ENCODE measurements at regions not wholly inside any gene's neighbourhood (a gene's known extent, or its start where the extent isn't known, plus 50 kb on each side); places are given as distances from the start of the nearest gene placed in this dataset.

DNA sequence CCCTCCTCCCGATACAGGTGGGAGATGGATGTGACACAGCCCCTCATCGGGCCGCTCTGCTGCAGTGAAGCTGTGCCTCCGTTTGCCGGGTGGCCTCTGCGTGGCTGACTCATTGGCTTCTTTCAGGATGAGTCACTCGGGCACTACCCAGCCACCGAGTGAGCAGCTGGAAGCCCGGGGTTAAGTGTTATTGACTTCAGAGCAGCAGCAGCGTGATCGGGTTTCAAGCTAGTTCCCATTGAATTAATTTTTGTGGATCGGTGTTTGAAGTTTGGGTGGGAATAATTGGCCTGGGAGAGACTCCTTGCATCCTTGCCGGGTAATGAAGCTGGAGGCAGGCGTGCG, 266.4 kb upstream of the IRX4 start:
- no peak overlapping the region for H3K4me3 ChIP-seq (replicated peaks; ENCODE audit: low read depth, low read length)
- TF ChIP-seq, protein P1, sequence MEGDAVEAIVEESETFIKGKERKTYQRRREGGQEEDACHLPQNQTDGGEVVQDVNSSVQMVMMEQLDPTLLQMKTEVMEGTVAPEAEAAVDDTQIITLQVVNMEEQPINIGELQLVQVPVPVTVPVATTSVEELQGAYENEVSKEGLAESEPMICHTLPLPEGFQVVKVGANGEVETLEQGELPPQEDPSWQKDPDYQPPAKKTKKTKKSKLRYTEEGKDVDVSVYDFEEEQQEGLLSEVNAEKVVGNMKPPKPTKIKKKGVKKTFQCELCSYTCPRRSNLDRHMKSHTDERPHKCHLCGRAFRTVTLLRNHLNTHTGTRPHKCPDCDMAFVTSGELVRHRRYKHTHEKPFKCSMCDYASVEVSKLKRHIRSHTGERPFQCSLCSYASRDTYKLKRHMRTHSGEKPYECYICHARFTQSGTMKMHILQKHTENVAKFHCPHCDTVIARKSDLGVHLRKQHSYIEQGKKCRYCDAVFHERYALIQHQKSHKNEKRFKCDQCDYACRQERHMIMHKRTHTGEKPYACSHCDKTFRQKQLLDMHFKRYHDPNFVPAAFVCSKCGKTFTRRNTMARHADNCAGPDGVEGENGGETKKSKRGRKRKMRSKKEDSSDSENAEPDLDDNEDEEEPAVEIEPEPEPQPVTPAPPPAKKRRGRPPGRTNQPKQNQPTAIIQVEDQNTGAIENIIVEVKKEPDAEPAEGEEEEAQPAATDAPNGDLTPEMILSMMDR (IDR thresholded peaks at IDR 0.05; ENCODE audit: low read depth, low read length, missing control alignments): no peak
- DNase-seq (ENCODE audit: extremely low read depth, low read depth): no peak

DNA sequence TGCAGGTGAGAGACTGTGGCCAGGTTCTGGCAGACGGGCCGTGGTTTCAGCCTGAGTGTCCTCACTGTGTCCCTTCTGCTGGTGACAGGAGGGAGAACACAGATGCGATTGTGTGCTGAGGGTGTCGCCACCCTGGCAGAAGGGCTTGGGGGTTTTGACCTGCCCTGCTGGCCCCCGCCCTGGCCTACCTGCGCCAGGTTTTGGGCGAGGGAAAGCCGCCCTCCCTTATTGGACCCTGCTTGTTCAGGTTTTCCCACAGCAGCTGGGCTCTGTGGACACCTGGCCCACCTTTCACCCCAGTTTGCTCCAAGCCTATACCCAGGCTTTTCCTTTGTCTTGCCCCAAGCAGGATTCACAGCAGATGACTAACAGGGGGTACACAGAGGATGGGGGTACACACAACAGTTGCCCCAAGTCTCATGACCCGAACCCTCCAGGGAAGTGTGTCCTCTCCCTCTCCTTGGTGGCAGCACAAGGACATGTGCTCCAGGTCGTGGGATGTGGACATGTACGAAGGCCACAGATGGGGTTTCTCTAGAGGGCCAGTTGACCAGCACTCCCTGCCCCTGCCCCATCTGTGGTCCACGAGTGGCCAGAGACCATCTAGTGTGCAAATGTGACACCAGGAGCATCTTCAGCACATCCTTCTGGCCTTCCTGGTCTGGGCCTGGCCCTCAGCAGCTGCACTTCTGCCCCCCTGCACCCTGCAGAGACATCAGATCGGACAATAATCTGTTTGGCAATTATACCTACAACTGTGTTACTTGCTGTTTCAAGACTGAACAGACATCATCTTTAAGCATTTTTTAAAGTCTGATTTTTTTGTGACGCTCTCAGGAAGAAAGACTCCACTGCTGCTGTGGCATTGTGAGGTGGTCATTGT, 265.8 kb upstream of the IRX4 start:
- no peak for DNase-seq (ENCODE audit: extremely low read depth, low read depth)
- no peak overlapping the region for H3K4me3 ChIP-seq (replicated peaks; ENCODE audit: low read depth, low read length)
- TF ChIP-seq, protein P1 (IDR thresholded peaks at IDR 0.05; ENCODE audit: low read depth, low read length, missing control alignments): no peak

DNA sequence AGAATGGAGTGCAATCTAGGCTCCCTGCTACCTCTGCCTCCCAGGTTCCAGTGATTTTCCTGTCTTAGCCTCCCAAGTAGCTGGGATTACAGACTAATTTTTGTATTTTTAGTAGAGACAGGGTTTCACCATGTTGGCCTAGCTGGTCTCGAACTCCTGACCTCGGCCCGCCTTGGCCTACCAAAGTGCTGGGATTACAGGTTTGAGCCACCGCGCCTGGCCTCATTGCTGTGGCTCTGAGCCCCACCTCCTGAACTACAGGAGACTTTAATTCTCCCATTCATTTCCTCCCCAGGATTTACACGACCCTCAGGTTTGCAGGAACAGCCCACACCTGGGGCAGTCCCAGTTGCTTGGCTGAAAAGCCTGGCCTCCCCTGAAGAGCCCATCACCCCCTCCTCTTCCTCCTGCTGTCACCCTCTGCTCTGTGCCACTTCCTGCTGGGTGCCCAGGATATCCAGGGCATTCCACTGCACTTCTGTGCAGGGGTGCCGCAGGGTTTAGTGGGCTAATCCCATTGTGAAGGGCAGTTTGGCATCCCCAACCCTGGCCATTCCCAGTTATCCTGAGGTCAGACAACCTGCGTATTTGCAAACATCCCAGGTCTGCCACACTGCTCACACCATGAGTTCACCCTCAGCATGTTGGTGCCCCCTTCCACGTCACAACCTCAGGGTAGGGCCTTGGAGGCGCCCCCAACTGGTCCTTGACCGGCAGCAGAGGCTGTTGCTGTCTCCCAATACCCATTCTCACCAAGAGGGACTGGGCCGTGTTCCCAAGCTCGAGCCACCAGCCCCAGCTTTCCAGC, 265.0 kb upstream of the IRX4 start:
- H3K4me3 ChIP-seq (replicated peaks; ENCODE audit: low read depth, low read length): no peak overlapping the region
- no peak for DNase-seq (ENCODE audit: extremely low read depth, low read depth)
- TF ChIP-seq, protein P1 (IDR thresholded peaks at IDR 0.05; ENCODE audit: low read depth, low read length, missing control alignments): no peak

DNA sequence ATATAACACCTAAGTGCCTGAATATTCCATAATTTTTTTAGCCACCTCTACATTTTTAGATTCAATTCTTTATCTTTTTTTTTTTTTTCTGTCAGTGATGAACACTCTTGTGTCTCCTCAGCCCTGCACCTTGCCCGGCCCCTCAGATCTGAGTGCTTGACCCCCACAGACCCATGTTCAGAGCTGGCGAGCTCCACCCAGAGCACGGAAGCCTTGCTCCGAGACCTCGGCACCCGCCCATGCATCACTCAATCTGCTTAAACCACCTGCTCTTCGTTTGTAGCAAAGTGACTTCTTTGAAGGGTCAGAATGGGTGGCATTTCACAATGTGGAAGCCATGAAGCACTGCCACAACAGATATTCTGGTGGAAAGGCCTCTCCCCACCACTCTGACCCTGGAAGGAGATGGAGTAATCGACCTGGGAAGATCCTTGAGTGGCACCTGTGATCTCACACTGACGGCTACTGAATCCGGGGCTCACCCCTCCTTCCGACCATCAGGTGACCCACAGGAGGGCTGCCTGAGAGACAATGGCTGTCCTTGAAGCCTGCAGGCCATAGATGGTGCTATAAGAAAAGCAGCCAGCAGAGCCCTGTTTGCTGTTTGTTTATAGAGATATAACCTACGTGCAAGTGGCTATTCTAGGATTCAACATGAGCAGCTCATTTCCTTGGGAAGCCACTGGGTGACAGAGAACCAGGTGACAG, 261.1 kb upstream of the IRX4 start:
- TF ChIP-seq, protein P1 (IDR thresholded peaks at IDR 0.05; ENCODE audit: low read depth, low read length, missing control alignments): no peak
- no peak for DNase-seq (ENCODE audit: extremely low read depth, low read depth)
- no peak overlapping the region for H3K4me3 ChIP-seq (replicated peaks; ENCODE audit: low read depth, low read length)

DNA sequence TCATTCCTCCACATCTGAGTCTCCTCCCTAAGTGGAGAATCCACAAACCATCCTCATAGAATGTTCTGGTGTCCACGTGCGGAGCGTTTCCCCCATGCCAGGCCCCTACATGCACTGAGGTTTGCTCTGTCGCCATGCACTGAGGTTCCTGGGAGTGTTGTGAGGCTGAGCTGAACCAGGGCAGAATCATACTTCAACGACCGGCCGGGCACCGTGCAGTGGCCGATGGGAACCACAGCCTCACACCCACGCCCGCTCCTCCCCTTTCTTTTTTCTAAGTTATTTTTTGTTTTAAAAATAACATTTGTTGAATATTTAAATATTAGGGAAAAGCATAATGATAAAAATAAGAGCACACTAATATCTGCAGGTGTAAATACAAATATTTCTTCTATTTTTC, 260.4 kb upstream of the IRX4 start:
- DNase-seq (ENCODE audit: extremely low read depth, low read depth): no peak
- TF ChIP-seq, protein P1 (IDR thresholded peaks at IDR 0.05; ENCODE audit: low read depth, low read length, missing control alignments): no peak
- no peak overlapping the region for H3K4me3 ChIP-seq (replicated peaks; ENCODE audit: low read depth, low read length)

DNA sequence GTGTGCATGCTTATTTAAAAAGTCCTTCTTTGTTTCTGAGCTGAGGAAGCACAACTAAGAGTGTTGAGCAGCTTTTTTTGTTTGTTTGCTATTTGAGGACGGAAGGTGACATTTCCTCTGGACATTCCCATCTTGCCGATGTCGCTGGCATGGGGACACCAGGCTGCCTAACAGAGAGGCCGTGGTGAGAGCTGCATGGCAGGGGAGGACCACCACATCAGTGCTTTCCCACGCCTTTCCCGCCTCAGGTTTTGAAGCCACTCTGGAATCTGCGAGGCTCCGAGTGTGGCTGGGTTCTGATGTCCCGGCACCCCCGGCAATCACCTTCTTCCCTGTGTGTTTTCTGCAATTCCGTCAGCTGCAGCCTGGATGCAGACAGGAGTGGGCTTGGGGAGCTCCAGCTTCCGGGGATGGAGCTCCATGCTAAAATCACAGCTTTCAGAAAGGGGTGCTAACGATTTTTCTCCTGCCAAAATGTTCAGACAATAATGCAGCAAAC, 259.8 kb upstream of the IRX4 start:
- TF ChIP-seq, protein P1 (IDR thresholded peaks at IDR 0.05; ENCODE audit: low read depth, low read length, missing control alignments): no peak
- H3K4me3 ChIP-seq (replicated peaks; ENCODE audit: low read depth, low read length): no peak overlapping the region
- no peak for DNase-seq (ENCODE audit: extremely low read depth, low read depth)
